ENCODE measurements at regions not wholly inside any gene's neighbourhood (a gene's known extent, or its start where the extent isn't known, plus 50 kb on each side); places are given as distances from the start of the nearest gene placed in this dataset.

GRCh38 chr2:107338059-107338458 is 452.1 kb upstream of the ST6GAL2 start:
- Mint-ChIP-seq H3K27me3 (ENCODE audit: insufficient read depth, unreplicated experiment) (no peaks in the 10 kb centered on the region), H3K36me3 (ENCODE audit: insufficient read depth, unreplicated experiment) (no peaks in the 10 kb centered on the region), H3K4me1 (ENCODE audit: low read depth, unreplicated experiment) (no peaks in the 10 kb centered on the region), H3K27ac (ENCODE audit: unreplicated experiment) (no peak overlapping the region), H3K4me3 (ENCODE audit: unreplicated experiment) (no peak overlapping the region), H3K9me3 (ENCODE audit: unreplicated experiment) (no peaks in the 10 kb centered on the region)
- Histone ChIP-seq H3K4me1 (no peaks in the 10 kb centered on the region), H3K9me3 (no peaks in the 10 kb centered on the region), H3K4me3 (ENCODE audit: low read depth, low read length) (no peak overlapping the region), H3K36me3 (ENCODE audit: control insufficient read depth, insufficient read depth, low read length) (no peaks in the 10 kb centered on the region), H3K27me3 (replicated peaks; ENCODE audit: control insufficient read depth, insufficient read depth, low read length) (no peaks in the 10 kb centered on the region)
- no peak for DNase-seq
- intact Hi-C loops (cut with micrococcal nuclease; ENCODE audit: unreplicated experiment) = no loop called here
- ChIA-PET CTCF (no interaction called here), POLR2A (no interaction called here)
- no peak for TF ChIP-seq CTCF (IDR thresholded peaks at IDR 0.05; ENCODE audit: insufficient read depth in 1 of 2, low read depth in 1 of 2, low read length in 1 of 2, severe bottlenecking in 1 of 2, unreplicated experiment in 1 of 2)
- no TSS peak for BruUV-seq (replicated peaks)

GRCh38 chr2:107338571-107338970 is 452.6 kb upstream of the ST6GAL2 start:
- H3K4me3 ChIP-seq (ENCODE audit: low read depth, low read length) = no peak overlapping the region
- no peaks in the 10 kb centered on the region for H3K9me3 ChIP-seq
- no peaks in the 10 kb centered on the region for H3K4me1 ChIP-seq
- Mint-ChIP-seq H3K4me1 (ENCODE audit: low read depth, unreplicated experiment) (no peaks in the 10 kb centered on the region), H3K27me3 (ENCODE audit: insufficient read depth, unreplicated experiment) (no peaks in the 10 kb centered on the region), H3K36me3 (ENCODE audit: insufficient read depth, unreplicated experiment) (no peaks in the 10 kb centered on the region), H3K9me3 (ENCODE audit: unreplicated experiment) (no peaks in the 10 kb centered on the region), H3K27ac (ENCODE audit: unreplicated experiment) (no peak overlapping the region), H3K4me3 (ENCODE audit: unreplicated experiment) (no peak overlapping the region)
- no peak for DNase-seq
- no peak for TF ChIP-seq CTCF (IDR thresholded peaks at IDR 0.05; ENCODE audit: insufficient read depth in 1 of 2, low read depth in 1 of 2, low read length in 1 of 2, severe bottlenecking in 1 of 2, unreplicated experiment in 1 of 2)
- no peaks in the 10 kb centered on the region for H3K27me3 ChIP-seq (replicated peaks; ENCODE audit: control insufficient read depth, insufficient read depth, low read length)
- POLR2A ChIA-PET = no interaction called here
- CTCF ChIA-PET = no interaction called here
- intact Hi-C loops (cut with micrococcal nuclease; ENCODE audit: unreplicated experiment) = no loop called here
- no peaks in the 10 kb centered on the region for H3K36me3 ChIP-seq (ENCODE audit: control insufficient read depth, insufficient read depth, low read length)
- no TSS peak for BruUV-seq (replicated peaks)

GRCh38 chr2:107340955-107341354 is 455.0 kb upstream of the ST6GAL2 start:
- intact Hi-C loops (cut with micrococcal nuclease; ENCODE audit: unreplicated experiment) = no loop called here
- DNase-seq = no peak
- H3K9me3 Mint-ChIP-seq (ENCODE audit: unreplicated experiment) = no peaks in the 10 kb centered on the region
- no TSS peak for BruUV-seq (replicated peaks)
- TF ChIP-seq CTCF (IDR thresholded peaks at IDR 0.05; ENCODE audit: insufficient read depth in 1 of 2, low read depth in 1 of 2, low read length in 1 of 2, severe bottlenecking in 1 of 2, unreplicated experiment in 1 of 2) = no peak
- H3K4me1 Mint-ChIP-seq (ENCODE audit: low read depth, unreplicated experiment) = no peaks in the 10 kb centered on the region
- H3K4me3 Mint-ChIP-seq (ENCODE audit: unreplicated experiment) = no peak overlapping the region
- H3K36me3 ChIP-seq (ENCODE audit: control insufficient read depth, insufficient read depth, low read length) = no peaks in the 10 kb centered on the region
- CTCF ChIA-PET = no interaction called here
- H3K36me3 Mint-ChIP-seq (ENCODE audit: insufficient read depth, unreplicated experiment) = no peaks in the 10 kb centered on the region
- H3K4me1 ChIP-seq = no peaks in the 10 kb centered on the region
- POLR2A ChIA-PET = no interaction called here
- no peaks in the 10 kb centered on the region for H3K9me3 ChIP-seq
- H3K27me3 ChIP-seq (replicated peaks; ENCODE audit: control insufficient read depth, insufficient read depth, low read length) = no peaks in the 10 kb centered on the region
- no peak overlapping the region for H3K4me3 ChIP-seq (ENCODE audit: low read depth, low read length)
- no peaks in the 10 kb centered on the region for H3K27me3 Mint-ChIP-seq (ENCODE audit: insufficient read depth, unreplicated experiment)
- H3K27ac Mint-ChIP-seq (ENCODE audit: unreplicated experiment) = no peak overlapping the region
